KG1 (cell line): ENCODE measurements at regions not wholly inside any gene's neighbourhood (a gene's known extent, or its start where the extent isn't known, plus 50 kb on each side); places are given as distances from the start of the nearest gene placed in this dataset.
"Not testable (repeated sequence)": the region's sequence is repeated elsewhere in the genome, so short reads cannot be mapped to it uniquely, and the experiment has no call there.

Experiments used
- DNase-seq: peaks from one replicate; lab custom pipeline; 2025; lab: John Stamatoyannopoulos, UW

- no peak for DNase-seq
These were observed 263.8 kb upstream of the CDH19 start for GRCh38 chr18:66867653-66868052.

- DNase-seq, result not testable (repeated sequence)
These were observed 262.6 kb upstream of the CDH19 start for GRCh38 chr18:66866427-66866940.

- DNase-seq, result no peak
These were observed 234.6 kb upstream of the CDH19 start for GRCh38 chr18:66838340-66838987.

GRCh38 chr18:66833646-66834045, 229.8 kb upstream of the CDH19 start:
- DNase-seq, result no peak

GRCh38 chr18:66826211-66826610, 222.3 kb upstream of the CDH19 start:
- no peak for DNase-seq

GRCh38 chr18:66825347-66825746, 221.5 kb upstream of the CDH19 start:
- no peak for DNase-seq

GRCh38 chr18:66819235-66819634, 215.3 kb upstream of the CDH19 start:
- DNase-seq, result no peak

- no peak for DNase-seq
These were observed 209.2 kb upstream of the CDH19 start for GRCh38 chr18:66813138-66813537.

GRCh38 chr18:66795051-66795450, 191.2 kb upstream of the CDH19 start:
- DNase-seq, result no peak

- DNase-seq, result no peak
These were observed 188.6 kb upstream of the CDH19 start for GRCh38 chr18:66792466-66792865.

- DNase-seq, result no peak
These were observed 176.7 kb upstream of the CDH19 start for GRCh38 chr18:66780609-66781008.

GRCh38 chr18:66778048-66778447, 174.2 kb upstream of the CDH19 start:
- DNase-seq, result no peak

GRCh38 chr18:66769375-66769774, 165.5 kb upstream of the CDH19 start:
- no peak for DNase-seq

GRCh38 chr18:66764230-66764629, 160.3 kb upstream of the CDH19 start:
- DNase-seq, result no peak

GRCh38 chr18:66761166-66761565, 157.3 kb upstream of the CDH19 start:
- no peak for DNase-seq

GRCh38 chr18:66760559-66760958, 156.7 kb upstream of the CDH19 start:
- DNase-seq, result no peak

- DNase-seq, result no peak
These were observed 155.3 kb upstream of the CDH19 start for GRCh38 chr18:66759050-66759828.

- no peak for DNase-seq
These were observed 154.1 kb upstream of the CDH19 start for GRCh38 chr18:66757946-66758345.

- no peak for DNase-seq
These were observed 150.4 kb upstream of the CDH19 start for GRCh38 chr18:66754335-66754734.

GRCh38 chr18:66752733-66753132, 148.8 kb upstream of the CDH19 start:
- DNase-seq, result no peak

- DNase-seq, result no peak
These were observed 145.7 kb upstream of the CDH19 start for GRCh38 chr18:66749481-66750035.

- DNase-seq, result no peak
These were observed 145.1 kb upstream of the CDH19 start for GRCh38 chr18:66749030-66749429.

- DNase-seq, result no peak
These were observed 138.9 kb upstream of the CDH19 start for GRCh38 chr18:66742832-66743231.
